CD14-positive monocyte (primary cell): ENCODE measurements at regions not wholly inside any gene's neighbourhood (a gene's known extent, or its start where the extent isn't known, plus 50 kb on each side); places are given as distances from the start of the nearest gene placed in this dataset.

Experiments used
- DNase-seq, 3 donors: peaks; one replicate each; pipeline ENCODE4 v3.0.0-alpha.2; 2011 to 2022
- H2AFZ ChIP-seq: 2 replicates; pipeline ENCODE4 v1.6.0; 2012; ENCODE audit warnings: mild to moderate bottlenecking, low read depth, low read length, inconsistent platforms; ENCODE audit not compliant: insufficient read depth, poor library complexity, severe bottlenecking
- H3K27ac ChIP-seq, 2 donors: 1 replicate in 1 of 2; 2 replicates in 1 of 2; pipeline ENCODE4 v1.5.1; 2012 to 2013; ENCODE audit warnings: low read length in 2 of 2, control low read depth in 1 of 2, inconsistent platforms in 1 of 2, low read depth in 1 of 2, mild to moderate bottlenecking in 1 of 2
- H3K27me3 ChIP-seq, 2 donors: one replicate each; pipeline versions ENCODE4 v1.6.0 to v1.6.1; 2011 to 2013; ENCODE audit warnings: low read length in 2 of 2; ENCODE audit not compliant: control insufficient read depth in 2 of 2, insufficient read depth in 2 of 2
- H3K36me3 ChIP-seq, 2 donors: replicated peaks in 1 of 2; 1 replicate in 1 of 2; 2 replicates in 1 of 2; pipeline versions ENCODE4 v1.5.1 to v1.6.1; 2012 to 2013; ENCODE audit warnings: low read length in 2 of 2, control low read depth in 1 of 2, inconsistent platforms in 1 of 2, mild to moderate bottlenecking in 1 of 2; ENCODE audit not compliant: insufficient read depth in 2 of 2, control insufficient read depth in 1 of 2
- H3K4me1 ChIP-seq, 2 donors: 1 replicate in 1 of 2; 2 replicates in 1 of 2; pipeline versions ENCODE4 v1.5.1 to v1.6.1; 2012 to 2013; ENCODE audit warnings: low read length in 2 of 2, control low read depth in 1 of 2, inconsistent platforms in 1 of 2, mild to moderate bottlenecking in 1 of 2, moderate library complexity in 1 of 2; ENCODE audit not compliant: insufficient read depth in 2 of 2, control insufficient read depth in 1 of 2
- H3K4me2 ChIP-seq: replicated peaks from 2 replicates; pipeline ENCODE3; 2012; ENCODE audit warnings: low read length, moderate library complexity, mild to moderate bottlenecking; ENCODE audit not compliant: poor library complexity, severe bottlenecking; ENCODE audit errors: extremely low read depth
- H3K4me3 ChIP-seq, 3 experiments: fragments of 200-600 bp in 1 of 3; sonication (generic) in 1 of 3; replicated peaks in 1 of 3; 1 replicate in 2 of 3; 2 replicates in 1 of 3; pipeline ENCODE4 v1.5.1; 2011 to 2013; ENCODE audit warnings: low read length in 3 of 3, mild to moderate bottlenecking in 3 of 3, control low read depth in 2 of 3, low read depth in 2 of 3, inconsistent platforms in 1 of 3, moderate library complexity in 1 of 3
- H3K79me2 ChIP-seq: 2 replicates; pipeline ENCODE4 v1.6.0; 2012; ENCODE audit warnings: mild to moderate bottlenecking, control low read depth, inconsistent platforms, low read length, moderate library complexity; ENCODE audit not compliant: insufficient read depth
- H3K9ac ChIP-seq: 2 replicates; pipeline ENCODE4 v1.6.0; 2017; ENCODE audit warnings: low read length, mild to moderate bottlenecking; ENCODE audit not compliant: insufficient read depth, poor library complexity, severe bottlenecking
- H3K9me3 ChIP-seq, 2 donors: replicated peaks in 1 of 2; 1 replicate in 1 of 2; 2 replicates in 1 of 2; pipeline versions ENCODE4 v1.5.1 to v1.6.1; 2012 to 2013; ENCODE audit warnings: low read length in 2 of 2, control low read depth in 1 of 2; ENCODE audit not compliant: control insufficient read depth in 1 of 2, insufficient read depth in 1 of 2
- H4K20me1 ChIP-seq: 2 replicates; pipeline ENCODE4 v1.6.0; 2012; ENCODE audit warnings: mild to moderate bottlenecking, low read length, control low read depth, moderate library complexity; ENCODE audit not compliant: insufficient read depth
- H3K27ac Mint-ChIP-seq, 7 donors: one replicate each; pipeline ENCODE4 v1.8.0; 2020; ENCODE audit warnings: mild to moderate bottlenecking in 7 of 7, mixed read lengths in 7 of 7, moderate library complexity in 6 of 7, inconsistent platforms in 2 of 7
- H3K27me3 Mint-ChIP-seq, 3 donors: one replicate each; pipeline ENCODE4 v1.8.0; 2021 to 2022; ENCODE audit warnings: low read depth in 3 of 3, mild to moderate bottlenecking in 3 of 3, mixed read lengths in 3 of 3, moderate library complexity in 3 of 3, inconsistent platforms in 1 of 3
- H3K36me3 Mint-ChIP-seq, 2 donors: one replicate each; pipeline ENCODE4 v1.8.0; 2020; ENCODE audit warnings: mixed read lengths in 2 of 2, inconsistent platforms in 1 of 2, mild to moderate bottlenecking in 1 of 2
- H3K4me1 Mint-ChIP-seq: one replicate; pipeline ENCODE4 v1.8.0; 2020; ENCODE audit warnings: mild to moderate bottlenecking, mixed read lengths
- H3K4me3 Mint-ChIP-seq, 2 donors: one replicate each; pipeline ENCODE4 v1.8.0; 2020; ENCODE audit warnings: mild to moderate bottlenecking in 2 of 2, mixed read lengths in 2 of 2, moderate library complexity in 1 of 2
- H3K9me3 Mint-ChIP-seq, 7 donors: one replicate each; pipeline ENCODE4 v1.8.0; 2020 to 2022; ENCODE audit warnings: mixed read lengths in 7 of 7, mild to moderate bottlenecking in 6 of 7, moderate library complexity in 6 of 7, inconsistent platforms in 2 of 7
- CTCF ChIP-seq: fragments of 200-600 bp; IDR thresholded peaks from one replicate; pipeline ENCODE4 v1.8.0; 2022; ENCODE audit warnings: antibody characterized with exemption, mild to moderate bottlenecking
- WGBS: methylation state at CpG from one replicate; pipeline ENCODE4 v1.1.5; 2013; ENCODE audit warnings: missing lambda C conversion rate; ENCODE audit not compliant: insufficient coverage; 5-methylcytosine and 5-hydroxymethylcytosine counted together
- intact Hi-C, 2 donors: fragments of 100-400 bp; cut with micrococcal nuclease; formaldehyde crosslinking; loops; one replicate each; pipeline versions ENCODE4 v1.15.0 to v1.15.1; 2023

DNA sequence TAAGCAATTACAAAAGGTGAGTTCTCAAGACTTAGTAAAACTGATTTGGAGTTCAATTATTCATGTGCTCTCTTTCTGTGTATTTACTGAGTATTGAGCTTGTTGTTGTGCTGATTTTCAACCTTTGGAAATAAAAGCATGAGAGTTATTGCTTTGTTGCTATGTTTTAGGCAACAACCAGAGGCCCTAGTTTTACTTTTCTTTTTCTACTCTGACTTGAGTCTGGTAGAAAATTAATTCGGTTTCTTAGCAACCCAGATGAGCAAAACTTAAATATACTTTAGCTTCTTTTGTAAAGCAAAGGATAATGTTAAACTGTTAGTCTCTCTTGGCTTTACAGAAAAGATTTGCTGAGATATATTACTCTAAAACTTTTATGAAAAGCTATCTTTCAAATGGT is 66.4 kb upstream of the SCIN start:
- no peaks in the 10 kb centered on the region for H4K20me1 ChIP-seq
- Mint-ChIP-seq H3K9me3 (peaks cover 0 to 2% (median 0%) of the 10 kb centered on the region in 7 donors), H3K4me3 (no peak overlapping the region), H3K4me1 (no peaks in the 10 kb centered on the region), H3K36me3 (no peaks in the 10 kb centered on the region), H3K27me3 (no peaks in the 10 kb centered on the region), H3K27ac (no peak overlapping the region)
- no peaks in the 10 kb centered on the region for H3K4me1 ChIP-seq
- no peaks in the 10 kb centered on the region for H3K27me3 ChIP-seq
- H2AFZ ChIP-seq, result no peak overlapping the region
- no peaks in the 10 kb centered on the region for H3K36me3 ChIP-seq
- WGBS, result no CpG with 5 or more reads among the region's 1 CpG
- intact Hi-C loops, result no loop called here
- H3K79me2 ChIP-seq, result no peaks in the 10 kb centered on the region
- H3K9ac ChIP-seq, result no peak overlapping the region
- H3K9me3 ChIP-seq, result no peaks in the 10 kb centered on the region
- no peak for DNase-seq
- TF ChIP-seq CTCF, result no peak
- H3K4me3 ChIP-seq, result no peak overlapping the region
- no peak overlapping the region for H3K4me2 ChIP-seq
- no peak overlapping the region for H3K27ac ChIP-seq

- Histone ChIP-seq H3K9me3 (no peaks in the 10 kb centered on the region), H3K27ac (no peak overlapping the region), H2AFZ (no peak overlapping the region), H3K36me3 (no peaks in the 10 kb centered on the region), H3K79me2 (no peaks in the 10 kb centered on the region), H3K4me1 (no peaks in the 10 kb centered on the region), H4K20me1 (no peaks in the 10 kb centered on the region), H3K27me3 (no peaks in the 10 kb centered on the region), H3K4me3 (no peak overlapping the region), H3K9ac (no peak overlapping the region), H3K4me2 (no peak overlapping the region)
- no peak for TF ChIP-seq CTCF
- Mint-ChIP-seq H3K36me3 (no peaks in the 10 kb centered on the region), H3K4me3 (no peak overlapping the region), H3K27ac (no peak overlapping the region), H3K9me3 (peaks cover 0 to 2% (median 0%) of the 10 kb centered on the region in 7 donors), H3K4me1 (no peaks in the 10 kb centered on the region), H3K27me3 (peaks cover 0 to 2% (median 0%) of the 10 kb centered on the region in 3 donors)
- intact Hi-C loops, result no loop called here
- 100% methylated on average over 1 of the region's 3 CpGs for WGBS
- no peak for DNase-seq
Measured at GRCh38 chr7:12508005-12508404, 62.5 kb upstream of the SCIN start.
